CD4-positive, CD25-positive, alpha-beta regulatory T cell (primary cell): ENCODE measurements at regions not wholly inside any gene's neighbourhood (a gene's known extent, or its start where the extent isn't known, plus 50 kb on each side); places are given as distances from the start of the nearest gene placed in this dataset.
A peak's percentile ranks its signal among the peaks of the same experiment; 100 is the strongest.

Experiments used
- ATAC-seq, 2 donors: fragments of 150-1000 bp; cut with Tn5 transposase; one replicate each; pipeline ENCODE4 v1.10.0; 2021; ENCODE audit warnings: low read depth in 2 of 2, moderate number of reproducible peaks in 2 of 2, moderate library complexity in 1 of 2
- DNase-seq, 3 donors: peaks; one replicate each; pipeline versions ENCODE4 v3.0.0 to v3.0.0-alpha.2; 2012 to 2022; ENCODE audit warnings: mixed read lengths in 1 of 3
- H3K27ac ChIP-seq: one replicate; pipeline ENCODE4 v1.7.0; 2013; ENCODE audit warnings: mild to moderate bottlenecking, low read length; ENCODE audit not compliant: insufficient read depth, poor library complexity, severe bottlenecking
- H3K27me3 ChIP-seq: one replicate; pipeline ENCODE4 v1.7.0; 2013; ENCODE audit warnings: low read length; ENCODE audit not compliant: control insufficient read depth, insufficient read depth
- H3K36me3 ChIP-seq: one replicate; pipeline ENCODE4 v1.7.0; 2013; ENCODE audit warnings: mild to moderate bottlenecking, low read length, moderate library complexity; ENCODE audit not compliant: control insufficient read depth, insufficient read depth
- H3K4me1 ChIP-seq: 2 replicates; pipeline ENCODE4 v1.7.0; 2013; ENCODE audit warnings: mild to moderate bottlenecking, low read length; ENCODE audit not compliant: insufficient read depth, control insufficient read depth, poor library complexity, severe bottlenecking
- H3K4me3 ChIP-seq: one replicate; pipeline ENCODE4 v1.7.0; 2013; ENCODE audit warnings: low read depth, mild to moderate bottlenecking, low read length, moderate library complexity
- H3K9me3 ChIP-seq, 2 experiments: 1 replicate in 1 of 2; 2 replicates in 1 of 2; pipeline ENCODE4 v1.7.0; 2013; ENCODE audit warnings: low read length in 2 of 2, mild to moderate bottlenecking in 1 of 2, moderate library complexity in 1 of 2; ENCODE audit not compliant: control insufficient read depth in 2 of 2
- H3K27ac Mint-ChIP-seq, 3 donors: one replicate each; pipeline ENCODE4 v1.8.0; 2020 to 2022; ENCODE audit warnings: mild to moderate bottlenecking in 3 of 3, mixed read lengths in 3 of 3, moderate library complexity in 2 of 3
- H3K27me3 Mint-ChIP-seq: one replicate; pipeline ENCODE4 v1.8.0; 2022; ENCODE audit warnings: mild to moderate bottlenecking, mixed read lengths
- H3K36me3 Mint-ChIP-seq: one replicate; pipeline ENCODE4 v1.8.0; 2020; ENCODE audit warnings: mixed read lengths
- H3K4me1 Mint-ChIP-seq, 4 donors: one replicate each; pipeline ENCODE4 v1.8.0; 2020 to 2022; ENCODE audit warnings: mixed read lengths in 4 of 4, mild to moderate bottlenecking in 1 of 4
- H3K4me3 Mint-ChIP-seq, 4 donors: one replicate each; pipeline ENCODE4 v1.8.0; 2020 to 2022; ENCODE audit warnings: mild to moderate bottlenecking in 4 of 4, mixed read lengths in 4 of 4, moderate library complexity in 3 of 4
- H3K9me3 Mint-ChIP-seq, 7 donors: one replicate each; pipeline ENCODE4 v1.8.0; 2020 to 2022; ENCODE audit warnings: mixed read lengths in 7 of 7, mild to moderate bottlenecking in 3 of 7, moderate library complexity in 2 of 7

GRCh38 chr4:111707491-111707890, 437.8 kb upstream of the FAM241A start:
- no peak overlapping the region for H3K27ac Mint-ChIP-seq
- H3K4me1 ChIP-seq = no peaks in the 10 kb centered on the region
- no peaks in the 10 kb centered on the region for H3K36me3 Mint-ChIP-seq
- H3K27me3 ChIP-seq = no peaks in the 10 kb centered on the region
- H3K4me3 ChIP-seq = no peak overlapping the region
- no peaks in the 10 kb centered on the region for H3K27me3 Mint-ChIP-seq
- H3K9me3 ChIP-seq = no peaks in the 10 kb centered on the region
- H3K27ac ChIP-seq = no peak overlapping the region
- H3K4me1 Mint-ChIP-seq = no peaks in the 10 kb centered on the region
- DNase-seq (no peak), ATAC-seq (no peak)
- H3K36me3 ChIP-seq = no peaks in the 10 kb centered on the region
- H3K4me3 Mint-ChIP-seq = no peak overlapping the region
- H3K9me3 Mint-ChIP-seq = no peaks in the 10 kb centered on the region

- no peaks in the 10 kb centered on the region for H3K9me3 Mint-ChIP-seq
- Histone ChIP-seq H3K4me1 (no peaks in the 10 kb centered on the region), H3K4me3 (no peak overlapping the region), H3K27ac (no peak overlapping the region), H3K9me3 (no peaks in the 10 kb centered on the region), H3K36me3 (no peaks in the 10 kb centered on the region), H3K27me3 (no peaks in the 10 kb centered on the region)
- H3K4me1 Mint-ChIP-seq = no peaks in the 10 kb centered on the region
- ATAC-seq (no peak), DNase-seq (no peak)
- H3K27ac Mint-ChIP-seq = peak overlapping the region in 1 of 3 donors; percentile 67
- no peaks in the 10 kb centered on the region for H3K36me3 Mint-ChIP-seq
- no peak overlapping the region for H3K4me3 Mint-ChIP-seq
- H3K27me3 Mint-ChIP-seq = no peaks in the 10 kb centered on the region
These were observed 433.1 kb upstream of the FAM241A start for GRCh38 chr4:111712093-111712677.

- no peak for ATAC-seq
These were observed 432.0 kb upstream of the FAM241A start for GRCh38 chr4:111713276-111713675.

GRCh38 chr4:111717921-111718320, 427.3 kb upstream of the FAM241A start:
- DNase-seq (no peak), ATAC-seq (no peak)
- Histone ChIP-seq H3K27me3 (no peaks in the 10 kb centered on the region), H3K27ac (no peak overlapping the region), H3K9me3 (no peaks in the 10 kb centered on the region), H3K4me1 (no peaks in the 10 kb centered on the region), H3K4me3 (no peak overlapping the region), H3K36me3 (no peaks in the 10 kb centered on the region)
- Mint-ChIP-seq H3K4me1 (no peaks in the 10 kb centered on the region), H3K9me3 (peaks cover 0 to 5% (median 0%) of the 10 kb centered on the region in 7 donors), H3K4me3 (no peak overlapping the region), H3K36me3 (no peaks in the 10 kb centered on the region), H3K27ac (no peak overlapping the region), H3K27me3 (no peaks in the 10 kb centered on the region)

More at GRCh38 chr4:111713276-111713675, 432.0 kb upstream of the FAM241A start:
- Histone ChIP-seq H3K4me1 (no peaks in the 10 kb centered on the region), H3K27ac (no peak overlapping the region), H3K27me3 (no peaks in the 10 kb centered on the region), H3K4me3 (no peak overlapping the region), H3K36me3 (no peaks in the 10 kb centered on the region), H3K9me3 (no peaks in the 10 kb centered on the region)
- DNase-seq = no peak
- Mint-ChIP-seq H3K9me3 (no peaks in the 10 kb centered on the region), H3K27me3 (no peaks in the 10 kb centered on the region), H3K4me1 (no peaks in the 10 kb centered on the region), H3K4me3 (no peak overlapping the region), H3K27ac (no peak overlapping the region), H3K36me3 (no peaks in the 10 kb centered on the region)

GRCh38 chr4:111718763-111719559, 426.3 kb upstream of the FAM241A start:
- no peaks in the 10 kb centered on the region for H3K36me3 Mint-ChIP-seq
- no peaks in the 10 kb centered on the region for H3K4me1 ChIP-seq
- no peak overlapping the region for H3K27ac ChIP-seq
- ATAC-seq = no peak
- no peak for DNase-seq
- no peaks in the 10 kb centered on the region for H3K27me3 ChIP-seq
- no peak overlapping the region for H3K4me3 ChIP-seq
- no peaks in the 10 kb centered on the region for H3K4me1 Mint-ChIP-seq
- H3K4me3 Mint-ChIP-seq = no peak overlapping the region
- no peaks in the 10 kb centered on the region for H3K27me3 Mint-ChIP-seq
- H3K9me3 Mint-ChIP-seq = peaks cover 0 to 7% (median 0%) of the 10 kb centered on the region in 7 donors
- H3K27ac Mint-ChIP-seq = no peak overlapping the region
- H3K9me3 ChIP-seq = no peaks in the 10 kb centered on the region
- H3K36me3 ChIP-seq = no peaks in the 10 kb centered on the region

GRCh38 chr4:111720866-111721265, 424.4 kb upstream of the FAM241A start:
- DNase-seq (no peak), ATAC-seq (no peak)
- H3K27ac ChIP-seq = no peak overlapping the region
- Mint-ChIP-seq H3K4me3 (no peak overlapping the region), H3K4me1 (no peaks in the 10 kb centered on the region), H3K9me3 (peaks cover 0 to 7% (median 0%) of the 10 kb centered on the region in 7 donors), H3K27ac (no peak overlapping the region), H3K36me3 (no peaks in the 10 kb centered on the region), H3K27me3 (no peaks in the 10 kb centered on the region)
- H3K4me3 ChIP-seq = no peak overlapping the region
- no peaks in the 10 kb centered on the region for H3K36me3 ChIP-seq
- H3K27me3 ChIP-seq = no peaks in the 10 kb centered on the region
- H3K4me1 ChIP-seq = no peaks in the 10 kb centered on the region
- no peaks in the 10 kb centered on the region for H3K9me3 ChIP-seq

- H3K36me3 Mint-ChIP-seq = no peaks in the 10 kb centered on the region
- ATAC-seq = no peak
These were observed 423.0 kb upstream of the FAM241A start for GRCh38 chr4:111722213-111722720.

GRCh38 chr4:111736516-111736915, 408.7 kb upstream of the FAM241A start:
- no peak overlapping the region for H3K4me3 ChIP-seq
- H3K9me3 ChIP-seq = no peaks in the 10 kb centered on the region
- no peaks in the 10 kb centered on the region for H3K4me1 Mint-ChIP-seq
- no peak for ATAC-seq
- H3K4me3 Mint-ChIP-seq = no peak overlapping the region
- no peaks in the 10 kb centered on the region for H3K36me3 Mint-ChIP-seq
- H3K9me3 Mint-ChIP-seq = peaks cover 0 to 5% (median 1%) of the 10 kb centered on the region in 7 donors
- no peak overlapping the region for H3K27ac Mint-ChIP-seq
- DNase-seq = no peak
- no peaks in the 10 kb centered on the region for H3K36me3 ChIP-seq
- H3K27ac ChIP-seq = no peak overlapping the region
- no peaks in the 10 kb centered on the region for H3K27me3 Mint-ChIP-seq
- no peaks in the 10 kb centered on the region for H3K4me1 ChIP-seq
- H3K27me3 ChIP-seq = no peaks in the 10 kb centered on the region

More at GRCh38 chr4:111722213-111722720, 423.0 kb upstream of the FAM241A start:
- Histone ChIP-seq H3K4me1 (no peaks in the 10 kb centered on the region), H3K27me3 (no peaks in the 10 kb centered on the region), H3K4me3 (no peak overlapping the region), H3K27ac (no peak overlapping the region), H3K9me3 (no peaks in the 10 kb centered on the region), H3K36me3 (no peaks in the 10 kb centered on the region)
- no peak for DNase-seq
- no peak overlapping the region for H3K4me3 Mint-ChIP-seq
- no peaks in the 10 kb centered on the region for H3K27me3 Mint-ChIP-seq
- H3K9me3 Mint-ChIP-seq = peaks cover 0 to 7% (median 0%) of the 10 kb centered on the region in 7 donors
- H3K4me1 Mint-ChIP-seq = no peaks in the 10 kb centered on the region
- H3K27ac Mint-ChIP-seq = no peak overlapping the region
